A549 (cell line): ENCODE measurements at regions not wholly inside any gene's neighbourhood (a gene's known extent, or its start where the extent isn't known, plus 50 kb on each side); places are given as distances from the start of the nearest gene placed in this dataset.

Experiments used
- ATAC-seq, 2 experiments: fragments of 200-7000 bp in 1 of 2; fragments of >200 bp in 1 of 2; cut with Nextera tagmentation in 1 of 2; cut with Tn5 transposase in 1 of 2; 3 replicates each; pipeline versions ENCODE4 v1.8.0 to v1.9.1; 2018 to 2020; ENCODE audit warnings: mild to moderate bottlenecking in 1 of 2, moderate library complexity in 1 of 2
- CTCF ChIA-PET: fragments of 300-600 bp; sonication (Branson Sonifier 250); formaldehyde crosslinking; extraction: SDS; loops from one replicate; lab custom pipeline; 2021; ENCODE audit warnings: antibody characterized with exemption, inconsistent platforms; lab: Yijun Ruan, JAX
- POLR2A ChIA-PET: fragments of 350-600 bp; formaldehyde crosslinking; extraction: SDS; loops from one replicate; lab custom pipeline; 2021; ENCODE audit warnings: antibody characterized with exemption, inconsistent platforms; lab: Yijun Ruan, JAX
- DNase-seq, 2 experiments: peaks; one replicate each; pipeline versions ENCODE4 v3.0.0 to v3.0.0-alpha.2; 2011 to 2016; ENCODE audit warnings: low read depth in 1 of 2, low spot score in 1 of 2
- FAIRE-seq: peaks from 2 replicates; lab custom pipeline; 2011; peaks lifted over from hg19 to GRCh38; lab: Jason Lieb, UNC
- H3K27ac ChIP-seq, 2 experiments: fragments of >200 bp; sonication (Bioruptor Twin); formaldehyde crosslinking; 3 replicates each; pipeline ENCODE4 v1.5.1; 2016 to 2017
- H3K4me1 ChIP-seq: fragments of >200 bp; sonication (Bioruptor Twin); formaldehyde crosslinking; 3 replicates; pipeline ENCODE4 v1.6.1; 2016
- H3K4me2 ChIP-seq: fragments of >200 bp; sonication (Bioruptor Twin); formaldehyde crosslinking; 3 replicates; pipeline ENCODE4 v1.6.1; 2016
- H3K4me3 ChIP-seq: fragments of >200 bp; sonication (Bioruptor Twin); formaldehyde crosslinking; 3 replicates; pipeline ENCODE4 v1.5.1; 2016
- H3K9me3 ChIP-seq: fragments of >200 bp; sonication (Bioruptor Twin); formaldehyde crosslinking; 3 replicates; pipeline ENCODE4 v1.6.1; 2016
- CBX8 ChIP-seq: fragments of 200-600 bp; sonication (generic); IDR thresholded peaks from 2 replicates; pipeline ENCODE4 v1.6.1; 2016
- FOSL2 ChIP-seq, 2 experiments: fragments of 450-650 bp in 1 of 2; fragments of >200 bp in 1 of 2; sonication (Bioruptor Twin) in 1 of 2; formaldehyde crosslinking; IDR thresholded peaks; 2 replicates each; pipeline versions ENCODE4 v1.5.0 to v1.6.1; 2016 to 2020; ENCODE audit warnings: mild to moderate bottlenecking in 1 of 2, moderate library complexity in 1 of 2
- FOXS1 ChIP-seq: fragments of 250-450 bp; sonication (Bioruptor Pico); IDR thresholded peaks from 2 replicates; pipeline ENCODE4 v1.5.0; 2020; ENCODE audit warnings: mild to moderate bottlenecking, moderate library complexity
- GATA3 ChIP-seq: IDR thresholded peaks from 2 replicates; pipeline ENCODE4 v1.6.1; 2012; ENCODE audit warnings: borderline replicate concordance
- HEYL ChIP-seq: fragments of 250-450 bp; sonication (Bioruptor Pico); IDR thresholded peaks from 2 replicates; pipeline ENCODE4 v1.8.0; 2021; ENCODE audit warnings: mild to moderate bottlenecking, moderate library complexity
- HOXA7 ChIP-seq: fragments of 250-450 bp; sonication (Bioruptor Pico); IDR thresholded peaks from 2 replicates; pipeline ENCODE4 v1.5.0; 2020; ENCODE audit warnings: mild to moderate bottlenecking, moderate library complexity
- JUN ChIP-seq, 2 experiments: fragments of >200 bp; sonication (Bioruptor Twin); formaldehyde crosslinking; IDR thresholded peaks; 2 replicates in 1 of 2; 3 replicates in 1 of 2; pipeline ENCODE4 v1.6.1; 2016 to 2017
- JUNB ChIP-seq: fragments of >200 bp; sonication (Bioruptor Twin); formaldehyde crosslinking; IDR thresholded peaks from 2 replicates; pipeline ENCODE4 v1.6.1; 2016
- KDM1A ChIP-seq: fragments of 200-600 bp; sonication (generic); IDR thresholded peaks from 2 replicates; pipeline ENCODE4 v1.6.1; 2016; ENCODE audit warnings: low read depth, mild to moderate bottlenecking
- MAFK ChIP-seq: fragments of 450-650 bp; IDR thresholded peaks from 2 replicates; pipeline ENCODE4 v1.6.1; 2014; ENCODE audit not compliant: partially characterized antibody
- RFX5 ChIP-seq: fragments of 450-650 bp; IDR thresholded peaks from 2 replicates; pipeline ENCODE4 v1.7.1; 2014; ENCODE audit warnings: antibody characterized with exemption, mild to moderate bottlenecking, moderate library complexity
- SMC3 ChIP-seq: fragments of >200 bp; sonication (Bioruptor Twin); formaldehyde crosslinking; IDR thresholded peaks from 3 replicates; pipeline ENCODE4 v1.6.1; 2018; ENCODE audit warnings: inconsistent platforms
- ZSCAN20 ChIP-seq: fragments of 250-450 bp; sonication (Bioruptor Pico); IDR thresholded peaks from 2 replicates; pipeline ENCODE4 v1.8.0; 2022; ENCODE audit warnings: mild to moderate bottlenecking, moderate library complexity
- WGBS: methylation state at CpG from one replicate; pipeline ENCODE4 v1.1.6; 2017; ENCODE audit errors: missing lambda C conversion rate; 5-methylcytosine and 5-hydroxymethylcytosine counted together
- TF ChIP-seq, protein P1 (sequence below): fragments of 250-450 bp; sonication (Bioruptor Pico); IDR thresholded peaks from 2 replicates; pipeline ENCODE4 v1.5.0; 2020; ENCODE audit warnings: low read depth, mild to moderate bottlenecking, moderate library complexity
- TF ChIP-seq, protein P2 (sequence below): fragments of 150-350 bp; IDR thresholded peaks from 2 replicates; pipeline ENCODE4 v1.6.1; 2014; ENCODE audit warnings: low read depth, mild to moderate bottlenecking, low read length
- TF ChIP-seq, protein P3 (sequence below): fragments of 250-450 bp; sonication (Bioruptor Pico); IDR thresholded peaks from 2 replicates; pipeline ENCODE4 v1.5.0; 2021; ENCODE audit warnings: mild to moderate bottlenecking, moderate library complexity, borderline replicate concordance
- TF ChIP-seq, protein P4 (sequence below): IDR thresholded peaks from 2 replicates; pipeline ENCODE4 v1.6.1; 2012; ENCODE audit warnings: low read depth, borderline replicate concordance
- TF ChIP-seq, protein P5 (sequence below): IDR thresholded peaks from 2 replicates; pipeline ENCODE4 v1.6.1; 2012
- TF ChIP-seq, protein P6 (sequence below): fragments of 200-600 bp; sonication (generic); IDR thresholded peaks from 2 replicates; pipeline ENCODE4 v1.6.1; 2016; ENCODE audit warnings: antibody characterized with exemption, mild to moderate bottlenecking, moderate library complexity

DNA sequence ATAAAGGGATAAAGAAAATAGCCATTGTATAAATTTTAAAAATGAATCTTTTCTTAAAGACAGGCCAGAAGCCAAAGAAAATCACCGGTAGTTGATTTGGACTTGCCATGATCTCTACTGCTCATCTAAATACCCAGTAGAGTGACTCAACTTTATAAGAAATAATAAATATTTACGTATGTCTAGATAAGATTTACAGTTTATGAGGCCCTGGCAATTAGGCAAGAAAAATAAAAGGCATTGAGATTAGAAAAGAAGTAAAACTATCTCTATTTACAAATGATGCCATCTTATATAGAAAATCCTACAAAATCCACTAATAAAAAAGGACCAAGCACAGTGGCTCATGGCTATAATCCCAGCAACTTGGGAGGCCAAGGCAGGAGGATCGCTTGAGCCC lies 765.5 kb upstream of the HTR2C start (continued):
- TF ChIP-seq, protein P1, sequence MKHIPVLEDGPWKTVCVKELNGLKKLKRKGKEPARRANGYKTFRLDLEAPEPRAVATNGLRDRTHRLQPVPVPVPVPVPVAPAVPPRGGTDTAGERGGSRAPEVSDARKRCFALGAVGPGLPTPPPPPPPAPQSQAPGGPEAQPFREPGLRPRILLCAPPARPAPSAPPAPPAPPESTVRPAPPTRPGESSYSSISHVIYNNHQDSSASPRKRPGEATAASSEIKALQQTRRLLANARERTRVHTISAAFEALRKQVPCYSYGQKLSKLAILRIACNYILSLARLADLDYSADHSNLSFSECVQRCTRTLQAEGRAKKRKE (CRISPR knock-in tag), result no peak
- TF ChIP-seq MAFK, result no peak

DNA sequence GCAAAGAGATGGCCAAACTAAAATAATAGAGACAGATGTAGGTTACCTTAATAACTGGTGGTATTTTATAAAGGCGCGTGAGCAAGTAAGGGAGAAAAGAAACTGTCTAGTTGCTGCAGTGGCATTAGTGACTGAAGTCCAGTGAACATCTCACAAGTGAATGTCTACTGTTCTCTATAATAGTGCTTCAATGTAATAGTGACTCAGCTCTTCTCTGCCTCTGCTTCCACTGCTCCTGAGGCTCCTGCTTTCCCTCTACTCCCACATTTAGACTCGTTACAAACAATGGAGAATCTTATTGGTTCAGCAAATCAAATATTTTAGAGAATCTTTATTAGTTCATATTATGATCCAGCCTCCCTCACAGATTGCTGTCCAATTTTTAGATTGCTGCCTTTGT lies 779.1 kb upstream of the HTR2C start:
- Histone ChIP-seq H3K4me3 (no peak overlapping the region), H3K9me3 (no peaks in the 10 kb centered on the region), H3K4me2 (no peak overlapping the region), H3K27ac (no peak overlapping the region), H3K4me1 (no peaks in the 10 kb centered on the region)
- DNase-seq (no peak), ATAC-seq (no peak), FAIRE-seq (no peak)
- TF ChIP-seq SMC3, result no peak
- TF ChIP-seq, protein P2, sequence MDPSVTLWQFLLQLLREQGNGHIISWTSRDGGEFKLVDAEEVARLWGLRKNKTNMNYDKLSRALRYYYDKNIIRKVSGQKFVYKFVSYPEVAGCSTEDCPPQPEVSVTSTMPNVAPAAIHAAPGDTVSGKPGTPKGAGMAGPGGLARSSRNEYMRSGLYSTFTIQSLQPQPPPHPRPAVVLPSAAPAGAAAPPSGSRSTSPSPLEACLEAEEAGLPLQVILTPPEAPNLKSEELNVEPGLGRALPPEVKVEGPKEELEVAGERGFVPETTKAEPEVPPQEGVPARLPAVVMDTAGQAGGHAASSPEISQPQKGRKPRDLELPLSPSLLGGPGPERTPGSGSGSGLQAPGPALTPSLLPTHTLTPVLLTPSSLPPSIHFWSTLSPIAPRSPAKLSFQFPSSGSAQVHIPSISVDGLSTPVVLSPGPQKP, result no peak
- TF ChIP-seq, protein P3, sequence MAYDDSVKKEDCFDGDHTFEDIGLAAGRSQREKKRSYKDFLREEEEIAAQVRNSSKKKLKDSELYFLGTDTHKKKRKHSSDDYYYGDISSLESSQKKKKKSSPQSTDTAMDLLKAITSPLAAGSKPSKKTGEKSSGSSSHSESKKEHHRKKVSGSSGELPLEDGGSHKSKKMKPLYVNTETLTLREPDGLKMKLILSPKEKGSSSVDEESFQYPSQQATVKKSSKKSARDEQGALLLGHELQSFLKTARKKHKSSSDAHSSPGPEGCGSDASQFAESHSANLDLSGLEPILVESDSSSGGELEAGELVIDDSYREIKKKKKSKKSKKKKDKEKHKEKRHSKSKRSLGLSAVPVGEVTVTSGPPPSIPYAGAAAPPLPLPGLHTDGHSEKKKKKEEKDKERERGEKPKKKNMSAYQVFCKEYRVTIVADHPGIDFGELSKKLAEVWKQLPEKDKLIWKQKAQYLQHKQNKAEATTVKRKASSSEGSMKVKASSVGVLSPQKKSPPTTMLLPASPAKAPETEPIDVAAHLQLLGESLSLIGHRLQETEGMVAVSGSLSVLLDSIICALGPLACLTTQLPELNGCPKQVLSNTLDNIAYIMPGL (CRISPR knock-in tag), result no peak
- no peak for TF ChIP-seq GATA3
- no peak for TF ChIP-seq JUNB
- TF ChIP-seq FOXS1 (CRISPR knock-in tag), result no peak
- no peak for TF ChIP-seq CBX8
- no peak for TF ChIP-seq ZSCAN20
- TF ChIP-seq, protein P4, sequence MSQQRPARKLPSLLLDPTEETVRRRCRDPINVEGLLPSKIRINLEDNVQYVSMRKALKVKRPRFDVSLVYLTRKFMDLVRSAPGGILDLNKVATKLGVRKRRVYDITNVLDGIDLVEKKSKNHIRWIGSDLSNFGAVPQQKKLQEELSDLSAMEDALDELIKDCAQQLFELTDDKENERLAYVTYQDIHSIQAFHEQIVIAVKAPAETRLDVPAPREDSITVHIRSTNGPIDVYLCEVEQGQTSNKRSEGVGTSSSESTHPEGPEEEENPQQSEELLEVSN, result no peak
- TF ChIP-seq, protein P5, sequence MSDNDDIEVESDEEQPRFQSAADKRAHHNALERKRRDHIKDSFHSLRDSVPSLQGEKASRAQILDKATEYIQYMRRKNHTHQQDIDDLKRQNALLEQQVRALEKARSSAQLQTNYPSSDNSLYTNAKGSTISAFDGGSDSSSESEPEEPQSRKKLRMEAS, result no peak
- no peak for TF ChIP-seq RFX5
- TF ChIP-seq HOXA7 (CRISPR knock-in tag), result no peak
- no peak for TF ChIP-seq HEYL (CRISPR knock-in tag)
- no peak for TF ChIP-seq FOSL2 (IDR thresholded peaks at IDR 0.05)
- no peak for TF ChIP-seq FOSL2 (CRISPR knock-in tag; IDR thresholded peaks at IDR 0.05)
- TF ChIP-seq JUN (IDR thresholded peaks at IDR 0.05), result no peak
- TF ChIP-seq KDM1A, result no peak
- TF ChIP-seq, protein P6, sequence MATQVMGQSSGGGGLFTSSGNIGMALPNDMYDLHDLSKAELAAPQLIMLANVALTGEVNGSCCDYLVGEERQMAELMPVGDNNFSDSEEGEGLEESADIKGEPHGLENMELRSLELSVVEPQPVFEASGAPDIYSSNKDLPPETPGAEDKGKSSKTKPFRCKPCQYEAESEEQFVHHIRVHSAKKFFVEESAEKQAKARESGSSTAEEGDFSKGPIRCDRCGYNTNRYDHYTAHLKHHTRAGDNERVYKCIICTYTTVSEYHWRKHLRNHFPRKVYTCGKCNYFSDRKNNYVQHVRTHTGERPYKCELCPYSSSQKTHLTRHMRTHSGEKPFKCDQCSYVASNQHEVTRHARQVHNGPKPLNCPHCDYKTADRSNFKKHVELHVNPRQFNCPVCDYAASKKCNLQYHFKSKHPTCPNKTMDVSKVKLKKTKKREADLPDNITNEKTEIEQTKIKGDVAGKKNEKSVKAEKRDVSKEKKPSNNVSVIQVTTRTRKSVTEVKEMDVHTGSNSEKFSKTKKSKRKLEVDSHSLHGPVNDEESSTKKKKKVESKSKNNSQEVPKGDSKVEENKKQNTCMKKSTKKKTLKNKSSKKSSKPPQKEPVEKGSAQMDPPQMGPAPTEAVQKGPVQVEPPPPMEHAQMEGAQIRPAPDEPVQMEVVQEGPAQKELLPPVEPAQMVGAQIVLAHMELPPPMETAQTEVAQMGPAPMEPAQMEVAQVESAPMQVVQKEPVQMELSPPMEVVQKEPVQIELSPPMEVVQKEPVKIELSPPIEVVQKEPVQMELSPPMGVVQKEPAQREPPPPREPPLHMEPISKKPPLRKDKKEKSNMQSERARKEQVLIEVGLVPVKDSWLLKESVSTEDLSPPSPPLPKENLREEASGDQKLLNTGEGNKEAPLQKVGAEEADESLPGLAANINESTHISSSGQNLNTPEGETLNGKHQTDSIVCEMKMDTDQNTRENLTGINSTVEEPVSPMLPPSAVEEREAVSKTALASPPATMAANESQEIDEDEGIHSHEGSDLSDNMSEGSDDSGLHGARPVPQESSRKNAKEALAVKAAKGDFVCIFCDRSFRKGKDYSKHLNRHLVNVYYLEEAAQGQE, result no peak
- 63% methylated on average over 3 of the region's 3 CpGs for WGBS
- ChIA-PET CTCF (interaction anchor here (1.4 kb wide), 1 partner anchor 14 kb away, joined by 3 read pairs; no protein-coding TSS in a partner anchor), POLR2A (no interaction called here)
